Fibroblast of lung (primary cell): ENCODE measurements at regions not wholly inside any gene's neighbourhood (a gene's known extent, or its start where the extent isn't known, plus 50 kb on each side); places are given as distances from the start of the nearest gene placed in this dataset.

Experiments
- CTCF ChIP-seq, 2 donors: IDR thresholded peaks in 1 of 2; conservative IDR thresholded peaks in 1 of 2; 1 replicate in 1 of 2; 2 replicates in 1 of 2; pipeline ENCODE4 v1.5.1; 2011 to 2012; ENCODE audit warnings: low read length in 2 of 2, control low read depth in 1 of 2, inconsistent platforms in 1 of 2, low read depth in 1 of 2, mild to moderate bottlenecking in 1 of 2
- EZH2 ChIP-seq: IDR thresholded peaks from 2 replicates; pipeline ENCODE4 v1.5.1; 2012; ENCODE audit warnings: low read length, control low read depth, mild to moderate bottlenecking; ENCODE audit errors: missing control alignments

DNA sequence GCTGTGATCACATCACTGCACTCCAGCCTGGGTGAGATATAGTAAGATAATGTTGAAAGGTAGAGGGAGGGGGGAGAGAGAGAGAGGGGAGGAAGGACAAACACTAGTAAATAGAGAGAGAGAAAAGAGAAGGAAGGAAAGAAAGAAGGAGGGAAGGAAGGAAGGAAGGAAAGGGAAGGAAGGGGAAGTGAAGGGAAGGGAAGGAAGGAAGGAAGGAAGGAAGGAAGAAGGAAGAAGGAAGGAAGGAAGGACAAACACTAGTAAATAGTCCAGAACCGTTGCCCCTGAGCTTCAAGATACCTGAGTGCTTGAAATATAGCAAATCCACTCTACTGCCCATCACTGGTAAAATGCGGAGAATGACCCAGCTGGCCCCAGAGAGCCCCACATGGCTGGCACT lies 156.5 kb upstream of the ZNF507 start:
- no peak for TF ChIP-seq CTCF (conservative IDR thresholded peaks at IDR 0.05 in 1 of 2, IDR thresholded peaks at IDR 0.05 in 1 of 2; ENCODE audit: low read depth in 1 of 2, low read length in 2 of 2)
- no peak for TF ChIP-seq EZH2
